GM21526 (cell line): ENCODE measurements at regions not wholly inside any gene's neighbourhood (a gene's known extent, or its start where the extent isn't known, plus 50 kb on each side); places are given as distances from the start of the nearest gene placed in this dataset.

Source experiments
- ATAC-seq: cut with Tn5 transposase; IDR thresholded peaks from one replicate; pipeline ENCODE4 v1.9.1; 2021; ENCODE audit warnings: moderate library complexity; ENCODE audit not compliant: unreplicated experiment, low FRiP score

DNA sequence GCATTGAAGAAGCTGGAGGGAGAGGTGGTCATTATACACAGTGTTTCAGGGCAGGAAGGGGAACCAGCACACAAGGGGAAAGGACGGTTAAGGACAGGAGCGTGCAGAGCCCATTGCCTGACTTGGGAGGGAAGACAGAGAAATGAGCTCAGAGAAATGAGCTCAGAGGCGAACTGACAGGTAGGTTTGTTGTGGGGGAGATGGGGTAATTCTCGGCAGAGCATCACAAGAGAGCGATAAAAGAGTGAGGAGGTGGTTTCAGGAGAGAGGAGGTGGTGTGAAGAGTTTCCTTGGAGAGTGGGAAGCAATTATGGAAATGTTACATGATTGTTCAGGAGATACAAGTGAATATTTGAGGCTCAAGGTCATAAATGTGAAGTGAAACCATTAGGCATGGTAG is 61.0 kb downstream of the MRGPRX1 start:
- ATAC-seq: no peak

DNA sequence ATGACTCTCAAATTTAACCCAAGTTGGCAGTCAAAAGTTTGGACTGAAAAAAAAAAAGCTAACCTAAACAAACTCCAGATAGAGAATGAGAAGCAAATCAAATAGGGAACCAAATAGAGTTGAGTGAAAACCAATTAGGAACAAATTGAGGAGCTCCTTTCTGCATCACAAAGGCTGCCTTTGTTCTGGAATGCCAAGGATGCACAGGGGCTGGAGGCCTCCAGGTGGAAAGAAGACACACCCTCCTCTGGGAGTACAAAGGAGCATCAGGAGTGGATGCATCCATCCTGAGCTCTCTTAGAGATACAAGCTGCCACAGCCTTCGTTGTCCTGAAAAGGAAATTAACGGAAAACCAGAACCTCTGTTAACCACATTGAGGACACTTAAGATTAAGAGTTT is 73.3 kb downstream of the MRGPRX1 start:
- ATAC-seq: no peak

DNA sequence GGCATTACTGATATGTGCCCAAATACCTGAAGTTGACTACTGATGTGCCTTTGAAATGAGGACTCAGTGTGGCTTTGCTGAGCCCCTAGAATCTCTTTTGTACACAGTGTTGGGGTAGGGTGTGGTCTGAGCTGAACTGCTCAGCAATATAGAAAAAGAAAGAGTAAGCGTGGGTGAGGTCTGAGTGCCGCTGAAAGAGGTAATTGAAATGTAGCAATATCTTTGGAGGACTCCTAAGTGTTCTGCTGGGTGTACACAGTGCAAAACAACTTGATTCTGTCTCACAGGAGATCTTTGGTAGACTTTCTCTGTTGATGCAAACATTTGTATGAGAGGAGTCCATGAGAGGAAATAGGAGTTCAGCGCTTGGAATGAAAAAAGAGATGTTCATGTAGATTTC is 73.7 kb upstream of the PTPN5 start:
- ATAC-seq: no peak

DNA sequence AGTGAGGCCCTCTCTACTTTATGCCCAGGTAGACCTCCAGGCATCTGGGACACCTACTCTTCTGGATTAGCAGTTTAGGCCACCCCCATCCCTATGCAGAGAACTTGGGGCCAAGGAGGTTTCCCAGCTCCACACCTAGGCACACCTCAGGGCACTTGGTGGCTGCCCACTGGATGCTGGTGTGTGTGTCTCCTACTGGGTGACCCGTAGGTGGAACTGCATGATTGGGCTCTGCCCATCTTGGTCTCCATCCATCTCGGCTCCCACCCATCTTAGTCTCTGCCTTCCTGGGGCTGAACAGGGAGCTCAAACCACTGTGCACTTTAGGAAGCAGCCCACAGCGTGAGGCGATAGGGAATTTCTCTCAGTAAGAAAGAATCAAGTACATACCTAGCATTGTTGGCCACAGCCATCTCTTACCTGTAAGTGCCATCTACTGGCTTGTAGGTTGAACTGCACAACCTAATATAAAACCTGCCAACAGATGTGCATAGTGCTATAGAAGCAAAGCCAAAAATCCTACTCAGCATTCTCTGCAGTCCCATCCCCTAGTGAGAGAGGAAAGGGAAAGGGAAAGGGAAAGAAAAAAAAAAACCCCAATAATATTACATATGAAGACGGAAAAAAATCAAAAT is 61.6 kb upstream of the PTPN5 start:
- peak; percentile 85 for ATAC-seq

GRCh38 chr11:18849406-18849805 is 57.8 kb upstream of the PTPN5 start:
- no peak for ATAC-seq

DNA sequence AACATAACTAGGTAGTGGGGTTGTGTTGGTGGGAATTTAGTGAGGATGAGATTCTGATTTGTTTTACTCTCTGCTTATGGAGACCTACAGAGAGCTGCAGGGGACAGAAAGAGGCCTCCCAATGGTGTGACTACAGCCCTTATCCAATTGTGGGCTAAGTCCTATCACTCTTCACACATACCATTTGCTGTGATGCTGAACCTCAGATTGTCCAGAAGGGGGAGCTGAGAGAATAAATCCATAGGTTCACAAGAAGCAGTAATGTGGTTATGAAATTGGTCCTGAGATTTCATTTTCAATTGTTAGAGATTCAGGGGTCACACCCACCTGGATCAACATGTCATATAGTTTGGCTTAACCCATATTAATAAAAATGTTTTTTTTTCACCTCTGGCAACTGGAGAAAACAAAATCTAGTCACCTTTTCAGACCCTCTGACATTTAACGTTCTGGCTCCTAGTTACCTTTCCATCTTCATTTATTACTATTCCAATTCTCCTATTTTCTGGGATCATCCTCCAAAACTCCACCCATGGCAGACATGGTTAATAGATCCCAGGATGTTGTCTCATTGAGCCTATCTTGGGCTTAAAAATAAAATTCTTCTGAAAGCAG is 53.3 kb upstream of the PTPN5 start:
- ATAC-seq: peak; percentile 62
